Hematopoietic multipotent progenitor cell treated with erythropoietin and hydrocortisone succinate and interleukin-3 and kit ligand, for 6 days (in vitro differentiated cells): ENCODE measurements at regions not wholly inside any gene's neighbourhood (a gene's known extent, or its start where the extent isn't known, plus 50 kb on each side); places are given as distances from the start of the nearest gene placed in this dataset.

Experiments used
- DNase-seq: peaks from one replicate; pipeline ENCODE4 v3.0.0-alpha.2; 2015

GRCh38 chr6:44011350-44011920, 115.8 kb downstream of the MRPL14 start:
- no peak for DNase-seq

GRCh38 chr6:44010411-44011349, 116.6 kb downstream of the MRPL14 start:
- DNase-seq: no peak

GRCh38 chr6:44009425-44010321, 117.6 kb downstream of the MRPL14 start:
- DNase-seq: no peak

GRCh38 chr6:44008821-44009370, 118.4 kb downstream of the MRPL14 start:
- no peak for DNase-seq

GRCh38 chr6:44007818-44008621, 119.2 kb downstream of the MRPL14 start:
- no peak for DNase-seq

- DNase-seq: no peak
Observed at GRCh38 chr6:44006872-44007303, 120.4 kb downstream of the MRPL14 start.

GRCh38 chr6:44006123-44006871, 121.0 kb downstream of the MRPL14 start:
- DNase-seq: no peak

GRCh38 chr6:44005507-44005903, 121.7 kb downstream of the MRPL14 start:
- no peak for DNase-seq

GRCh38 chr6:44004625-44005506, 122.4 kb downstream of the MRPL14 start:
- peak; percentile 83 for DNase-seq

- DNase-seq: no peak
Observed at GRCh38 chr6:44004136-44004535, 123.1 kb downstream of the MRPL14 start.

GRCh38 chr6:44003345-44004061, 123.7 kb downstream of the MRPL14 start:
- no peak for DNase-seq

GRCh38 chr6:44002593-44003344, 124.5 kb downstream of the MRPL14 start:
- DNase-seq: peak; percentile 71

GRCh38 chr6:44002067-44002592, 125.1 kb downstream of the MRPL14 start:
- DNase-seq: no peak

- DNase-seq: peak; percentile 91
Observed at GRCh38 chr6:44001318-44002066, 125.8 kb downstream of the MRPL14 start.

- DNase-seq: peak; percentile 86
Observed at GRCh38 chr6:44000164-44000842, 126.9 kb downstream of the MRPL14 start.

GRCh38 chr6:43999628-44000027, 127.6 kb downstream of the MRPL14 start:
- no peak for DNase-seq
